ENCODE measurements at regions not wholly inside any gene's neighbourhood (a gene's known extent, or its start where the extent isn't known, plus 50 kb on each side); places are given as distances from the start of the nearest gene placed in this dataset.
"Not testable (repeated sequence)": the region's sequence is repeated elsewhere in the genome, so short reads cannot be mapped to it uniquely, and the experiment has no call there.

DNA sequence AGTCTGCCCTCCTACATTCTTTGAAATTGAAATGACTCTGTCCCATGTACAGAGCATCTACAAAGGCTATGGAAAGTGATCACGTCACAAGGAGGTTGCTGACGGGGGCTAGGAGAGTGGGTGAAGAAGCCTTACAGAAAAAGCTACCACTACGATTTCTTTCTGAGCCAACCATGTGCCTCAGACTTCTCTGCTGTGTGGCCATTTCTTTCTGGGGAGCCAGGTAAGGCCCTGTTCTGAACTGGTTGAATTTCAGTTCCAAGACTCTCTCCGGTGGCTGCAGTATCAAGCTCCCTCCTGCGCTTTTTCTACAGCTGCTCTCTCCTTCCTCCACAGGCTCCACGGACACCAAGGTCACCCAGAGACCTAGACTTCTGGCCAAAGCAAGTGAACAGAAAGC lies 112.5 kb upstream of the PRSS1 start:
- DNase-seq: no peak

DNA sequence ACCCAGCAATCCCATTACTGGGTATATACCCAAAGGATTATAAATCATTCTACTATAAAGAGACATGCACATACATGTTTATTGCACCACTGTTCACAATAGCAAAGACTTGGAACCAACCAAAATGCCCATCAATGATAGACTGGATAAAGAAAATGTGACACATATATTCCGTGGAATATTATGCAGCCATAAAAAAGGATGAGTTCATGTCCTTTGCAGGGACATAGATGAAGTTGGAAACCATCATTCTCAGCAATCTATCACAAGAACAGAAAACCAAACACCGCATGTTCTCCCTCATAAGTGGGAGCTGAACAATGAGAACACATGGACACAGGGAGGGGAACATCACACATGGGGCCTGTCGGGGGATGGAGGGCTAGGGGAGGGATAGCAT lies 113.2 kb upstream of the PRSS1 start:
- H3K9me3 ChIP-seq; H3K36me3 ChIP-seq; H3K4me1 ChIP-seq; intact Hi-C loops (cut with DNase I; ENCODE audit: low total_unique reads); H3K4me3 ChIP-seq; DNase-seq; H3K27ac ChIP-seq: not testable (repeated sequence)
- peaks cover 29% of the 10 kb centered on the region for H3K27me3 ChIP-seq
- in situ Hi-C loops (cut with MboI; ENCODE audit: low pct_ligation_motif_present in 1 of 4, low pct_unique_long_range_greater_than_20kb in 1 of 4, low sequenced_read_pairs in 3 of 4): loop anchor here (10.0 to 25.0 kb wide), 4 partner anchors 139 to 576 kb away; partner anchors contain the start of genes PRSS2 (in 1 of the 4) and TAS2R40 (in 1 of the 4)
- WGBS, 2 donors (ENCODE audit: low coverage in 1 of 2): 67 to 89% methylated on average over 1 to 3 of the region's 3 CpGs

More for the DNA sequence above, 112.5 kb upstream of the PRSS1 start:
- WGBS, 2 donors (ENCODE audit: low coverage in 1 of 2): 67 to 76% methylated on average over 4 to 6 of the region's 6 CpGs
- TF ChIP-seq POLR2AphosphoS5 (IDR thresholded peaks at IDR 0.05) (no peak), POLR2A (IDR thresholded peaks at IDR 0.05) (no peak), EP300 (IDR thresholded peaks at IDR 0.05; ENCODE audit: low read depth) (no peak)
- TF ChIP-seq, protein P1, sequence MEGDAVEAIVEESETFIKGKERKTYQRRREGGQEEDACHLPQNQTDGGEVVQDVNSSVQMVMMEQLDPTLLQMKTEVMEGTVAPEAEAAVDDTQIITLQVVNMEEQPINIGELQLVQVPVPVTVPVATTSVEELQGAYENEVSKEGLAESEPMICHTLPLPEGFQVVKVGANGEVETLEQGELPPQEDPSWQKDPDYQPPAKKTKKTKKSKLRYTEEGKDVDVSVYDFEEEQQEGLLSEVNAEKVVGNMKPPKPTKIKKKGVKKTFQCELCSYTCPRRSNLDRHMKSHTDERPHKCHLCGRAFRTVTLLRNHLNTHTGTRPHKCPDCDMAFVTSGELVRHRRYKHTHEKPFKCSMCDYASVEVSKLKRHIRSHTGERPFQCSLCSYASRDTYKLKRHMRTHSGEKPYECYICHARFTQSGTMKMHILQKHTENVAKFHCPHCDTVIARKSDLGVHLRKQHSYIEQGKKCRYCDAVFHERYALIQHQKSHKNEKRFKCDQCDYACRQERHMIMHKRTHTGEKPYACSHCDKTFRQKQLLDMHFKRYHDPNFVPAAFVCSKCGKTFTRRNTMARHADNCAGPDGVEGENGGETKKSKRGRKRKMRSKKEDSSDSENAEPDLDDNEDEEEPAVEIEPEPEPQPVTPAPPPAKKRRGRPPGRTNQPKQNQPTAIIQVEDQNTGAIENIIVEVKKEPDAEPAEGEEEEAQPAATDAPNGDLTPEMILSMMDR (IDR thresholded peaks at IDR 0.05): no peak
- H3K4me3 ChIP-seq: no peak overlapping the region
- H3K9me3 ChIP-seq: no peaks in the 10 kb centered on the region
- intact Hi-C loops (cut with DNase I; ENCODE audit: low total_unique reads): no loop called here
- no peak overlapping the region for H3K27ac ChIP-seq
- no peaks in the 10 kb centered on the region for H3K36me3 ChIP-seq
- H3K27me3 ChIP-seq: peaks cover 26% of the 10 kb centered on the region
- no peaks in the 10 kb centered on the region for H3K4me1 ChIP-seq
- in situ Hi-C loops (cut with MboI; ENCODE audit: low pct_ligation_motif_present in 1 of 4, low pct_unique_long_range_greater_than_20kb in 1 of 4, low sequenced_read_pairs in 3 of 4): loop anchor here (10.0 to 25.0 kb wide), 4 partner anchors 138 to 576 kb away; partner anchors contain the start of genes PRSS2 (in 1 of the 4) and TAS2R40 (in 1 of the 4)

DNA sequence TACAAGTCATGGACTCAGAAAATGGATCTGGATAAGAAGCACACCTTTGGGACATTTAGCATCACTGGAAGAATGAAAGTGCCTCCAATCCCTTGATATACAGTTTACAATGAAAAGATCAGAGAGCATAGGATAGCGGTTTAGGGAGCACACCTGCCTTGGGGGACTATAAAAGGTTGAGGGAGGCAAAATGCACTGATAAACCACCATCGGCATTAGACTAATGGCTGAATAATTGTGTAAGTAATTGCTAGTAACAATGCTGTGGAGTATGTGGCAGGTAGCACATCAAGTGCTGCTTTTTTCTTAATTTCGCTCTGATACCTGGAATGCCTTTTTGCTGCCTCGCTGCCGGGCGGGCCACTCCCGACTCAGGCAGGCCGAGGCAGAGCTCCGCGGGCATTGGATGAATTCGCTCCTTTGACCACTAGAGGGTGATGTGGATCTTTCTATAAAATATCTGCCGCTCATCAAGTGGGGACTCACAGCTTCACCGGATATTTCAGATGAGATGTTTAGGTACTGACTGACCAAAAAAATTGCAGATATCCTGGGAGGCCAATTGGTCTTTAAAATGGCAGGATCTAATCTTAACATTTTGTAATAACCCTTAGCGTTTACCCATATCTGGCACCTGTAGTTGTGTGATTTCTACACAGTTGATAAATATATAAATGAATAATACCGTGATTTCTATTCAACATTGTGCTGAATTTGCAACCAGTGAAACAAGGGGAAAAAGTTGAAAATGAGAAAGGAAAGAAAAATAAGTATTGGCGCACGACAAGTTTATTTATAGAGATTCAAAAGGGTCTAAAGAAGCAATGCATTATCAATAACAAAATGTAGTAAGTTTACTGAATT lies 116.8 kb upstream of the PRSS1 start:
- peaks cover 37% of the 10 kb centered on the region for H3K27me3 ChIP-seq
- TF ChIP-seq, protein P1 (IDR thresholded peaks at IDR 0.05): peak; percentile 66 to 77 (median 71)
- TF ChIP-seq EP300 (IDR thresholded peaks at IDR 0.05; ENCODE audit: low read depth): no peak
- no peaks in the 10 kb centered on the region for H3K36me3 ChIP-seq
- H3K4me3 ChIP-seq: no peak overlapping the region
- H3K9me3 ChIP-seq: no peaks in the 10 kb centered on the region
- peak; percentile 54 for DNase-seq
- in situ Hi-C loops (cut with MboI; ENCODE audit: low pct_ligation_motif_present in 1 of 4, low pct_unique_long_range_greater_than_20kb in 1 of 4, low sequenced_read_pairs in 3 of 4): loop anchor here (10.0 to 25.0 kb wide), 4 partner anchors 142 to 580 kb away; partner anchors contain the start of genes PRSS2 (in 1 of the 4) and TAS2R40 (in 1 of the 4)
- no peaks in the 10 kb centered on the region for H3K4me1 ChIP-seq
- 19 to 64% methylated on average over 5 to 17 of the region's 17 CpGs for WGBS, 2 donors (ENCODE audit: low coverage in 1 of 2)
- H3K27ac ChIP-seq: no peak overlapping the region
- intact Hi-C loops (cut with DNase I; ENCODE audit: low total_unique reads): no loop called here

DNA sequence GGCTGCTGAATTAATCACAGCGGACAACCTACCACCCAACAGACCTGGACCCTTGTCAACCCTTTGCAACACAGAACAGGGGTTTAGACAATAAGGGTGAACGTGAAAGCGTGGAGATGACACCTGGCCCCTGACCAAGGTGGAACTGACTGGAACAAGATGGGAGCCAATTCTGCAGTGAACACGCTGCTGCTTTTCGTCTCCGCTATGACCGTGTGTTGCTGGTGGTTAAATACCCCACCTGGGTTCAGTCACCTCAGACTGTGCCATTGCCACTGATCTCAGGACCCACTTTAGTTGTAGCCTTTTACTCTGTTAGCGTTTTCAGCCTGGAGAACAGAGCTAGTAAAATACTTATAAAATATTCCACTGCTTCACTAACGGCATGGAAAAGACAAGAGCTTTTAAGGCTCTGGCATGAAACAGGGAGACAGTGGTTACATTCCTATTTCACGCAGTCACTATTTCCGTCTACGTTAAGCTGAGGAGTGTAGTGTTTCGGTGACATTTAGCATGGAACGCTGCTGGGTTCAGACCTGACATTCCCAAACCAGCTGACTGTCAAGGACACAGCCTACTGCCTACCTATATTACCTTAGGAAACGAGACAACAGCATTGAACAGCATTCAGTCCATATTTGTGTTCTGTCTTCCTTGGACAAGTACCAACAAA lies 119.5 kb upstream of the PRSS1 start:
- H3K27ac ChIP-seq: no peak overlapping the region

More for the DNA sequence above, 119.5 kb upstream of the PRSS1 start:
- H3K4me1 ChIP-seq: no peaks in the 10 kb centered on the region
- in situ Hi-C loops (cut with MboI; ENCODE audit: low pct_ligation_motif_present in 1 of 4, low pct_unique_long_range_greater_than_20kb in 1 of 4, low sequenced_read_pairs in 3 of 4) (loop anchor here (10.0 to 25.0 kb wide), 4 partner anchors 145 to 583 kb away; partner anchors contain the start of genes PRSS2 (in 2 of the 4) and TAS2R40 (in 1 of the 4)), intact Hi-C loops (cut with DNase I; ENCODE audit: low total_unique reads) (no loop called here)
- no peaks in the 10 kb centered on the region for H3K36me3 ChIP-seq
- no peak overlapping the region for H3K4me3 ChIP-seq
- DNase-seq: no peak
- no peaks in the 10 kb centered on the region for H3K9me3 ChIP-seq
- TF ChIP-seq POLR2AphosphoS5 (IDR thresholded peaks at IDR 0.05) (no peak), POLR2A (IDR thresholded peaks at IDR 0.05) (no peak), EP300 (IDR thresholded peaks at IDR 0.05; ENCODE audit: low read depth) (no peak)
- TF ChIP-seq, protein P1 (IDR thresholded peaks at IDR 0.05): no peak
- 48 to 61% methylated on average over 12 to 15 of the region's 15 CpGs for whole genome bisulfite sequencing, 2 donors (ENCODE audit: low coverage in 1 of 2)
- H3K27me3 ChIP-seq: peaks cover 43% of the 10 kb centered on the region
